Thyroid gland (tissue), 4 donors: ENCODE measurements at regions not wholly inside any gene's neighbourhood (a gene's known extent, or its start where the extent isn't known, plus 50 kb on each side); places are given as distances from the start of the nearest gene placed in this dataset.

ENCODE experiments used
- DNase-seq, 2 donors: peaks; one replicate each; pipeline ENCODE4 v3.0.0-alpha.2; 2019
- H3K27ac ChIP-seq, 3 donors: fragments of 200-600 bp; sonication (generic); 1 replicate in 2 of 3; 2 replicates in 1 of 3; pipeline ENCODE4 v1.5.1; 2016 to 2019; ENCODE audit warnings: mild to moderate bottlenecking in 1 of 3, moderate library complexity in 1 of 3
- H3K27me3 ChIP-seq: fragments of 200-600 bp; sonication (generic); one replicate; pipeline ENCODE4 v1.5.1; 2019
- H3K36me3 ChIP-seq, 2 donors: fragments of 200-600 bp; sonication (generic); one replicate each; pipeline ENCODE4 v1.5.1; 2016 to 2019
- H3K4me1 ChIP-seq, 2 donors: fragments of 200-600 bp; sonication (generic); one replicate each; pipeline ENCODE4 v1.5.1; 2017 to 2019
- H3K4me3 ChIP-seq, 3 donors: fragments of 200-600 bp; sonication (generic); replicated peaks in 1 of 3; 1 replicate in 2 of 3; 2 replicates in 1 of 3; pipeline ENCODE4 v1.5.1; 2016; ENCODE audit warnings: mild to moderate bottlenecking in 1 of 3
- H3K9me3 ChIP-seq: fragments of 200-600 bp; sonication (generic); one replicate; pipeline ENCODE4 v1.5.1; 2017
- POLR2A ChIP-seq, 2 donors: fragments of 450-650 bp; IDR thresholded peaks; one replicate each; pipeline ENCODE4 v1.6.1; 2017; ENCODE audit warnings: antibody characterized with exemption in 2 of 2, mild to moderate bottlenecking in 2 of 2, moderate library complexity in 1 of 2
- WGBS, 2 donors: methylation state at CpG; one replicate each; pipeline ENCODE4 v1.1.5; 2017; 5-methylcytosine and 5-hydroxymethylcytosine counted together
- intact Hi-C: fragments of 100-400 bp; cut with DNase I; formaldehyde crosslinking; loops from one replicate; pipeline ENCODE4 v1.15.1; 2023
- TF ChIP-seq, protein P1 (sequence below), 6 experiments: fragments of 200-600 bp in 3 of 6; fragments of 450-650 bp in 3 of 6; sonication (generic) in 3 of 6; IDR thresholded peaks; one replicate each; pipeline ENCODE4 v1.5.1; 2016 to 2019; ENCODE audit warnings: antibody characterized with exemption in 6 of 6, mild to moderate bottlenecking in 2 of 6, inconsistent platforms in 1 of 6, moderate library complexity in 1 of 6

DNA sequence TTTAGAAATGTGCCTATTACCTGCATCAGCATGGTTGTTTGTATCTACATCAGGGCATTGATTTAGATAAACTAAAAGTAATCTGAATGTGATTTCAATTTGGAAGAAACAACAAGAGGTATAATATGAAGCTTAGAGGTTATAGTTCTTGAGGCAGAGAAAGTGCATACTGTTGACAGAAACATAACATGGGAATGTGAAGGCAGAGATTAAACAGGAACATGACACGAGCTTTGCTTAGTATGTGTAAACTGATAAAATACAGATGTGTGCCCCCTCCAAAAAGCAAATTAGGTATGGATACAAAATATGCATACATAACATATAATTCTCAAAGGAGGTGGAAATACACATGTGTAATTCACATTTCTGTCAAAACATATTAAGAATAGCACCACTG lies 1180.2 kb upstream of the ADGRL3 start:
- H3K9me3 ChIP-seq = no peaks in the 10 kb centered on the region
- no peak overlapping the region for H3K27ac ChIP-seq
- no peaks in the 10 kb centered on the region for H3K27me3 ChIP-seq
- intact Hi-C loops = no loop called here
- H3K4me3 ChIP-seq = no peak overlapping the region
- WGBS, 2 donors = 63 to 75% methylated on average over 1 of the region's 1 CpG
- no peak for TF ChIP-seq POLR2A (IDR thresholded peaks at IDR 0.05)
- TF ChIP-seq, protein P1, sequence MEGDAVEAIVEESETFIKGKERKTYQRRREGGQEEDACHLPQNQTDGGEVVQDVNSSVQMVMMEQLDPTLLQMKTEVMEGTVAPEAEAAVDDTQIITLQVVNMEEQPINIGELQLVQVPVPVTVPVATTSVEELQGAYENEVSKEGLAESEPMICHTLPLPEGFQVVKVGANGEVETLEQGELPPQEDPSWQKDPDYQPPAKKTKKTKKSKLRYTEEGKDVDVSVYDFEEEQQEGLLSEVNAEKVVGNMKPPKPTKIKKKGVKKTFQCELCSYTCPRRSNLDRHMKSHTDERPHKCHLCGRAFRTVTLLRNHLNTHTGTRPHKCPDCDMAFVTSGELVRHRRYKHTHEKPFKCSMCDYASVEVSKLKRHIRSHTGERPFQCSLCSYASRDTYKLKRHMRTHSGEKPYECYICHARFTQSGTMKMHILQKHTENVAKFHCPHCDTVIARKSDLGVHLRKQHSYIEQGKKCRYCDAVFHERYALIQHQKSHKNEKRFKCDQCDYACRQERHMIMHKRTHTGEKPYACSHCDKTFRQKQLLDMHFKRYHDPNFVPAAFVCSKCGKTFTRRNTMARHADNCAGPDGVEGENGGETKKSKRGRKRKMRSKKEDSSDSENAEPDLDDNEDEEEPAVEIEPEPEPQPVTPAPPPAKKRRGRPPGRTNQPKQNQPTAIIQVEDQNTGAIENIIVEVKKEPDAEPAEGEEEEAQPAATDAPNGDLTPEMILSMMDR (IDR thresholded peaks at IDR 0.05) = no peak
- H3K36me3 ChIP-seq = no peaks in the 10 kb centered on the region
- DNase-seq = no peak
- H3K4me1 ChIP-seq = no peaks in the 10 kb centered on the region

- no peaks in the 10 kb centered on the region for H3K9me3 ChIP-seq
- no peak overlapping the region for H3K27ac ChIP-seq
- intact Hi-C loops = no loop called here
- WGBS, 2 donors = 28 to 31% methylated on average over 4 of the region's 4 CpGs
- no peaks in the 10 kb centered on the region for H3K27me3 ChIP-seq
- no peak for DNase-seq
- TF ChIP-seq, protein P1 (IDR thresholded peaks at IDR 0.05) = no peak
- no peak for TF ChIP-seq POLR2A (IDR thresholded peaks at IDR 0.05)
- no peak overlapping the region for H3K4me3 ChIP-seq
- H3K4me1 ChIP-seq = no peaks in the 10 kb centered on the region
- H3K36me3 ChIP-seq = no peaks in the 10 kb centered on the region
Observed at GRCh38 chr4:60020389-60020788, 1179.7 kb upstream of the ADGRL3 start.

DNA sequence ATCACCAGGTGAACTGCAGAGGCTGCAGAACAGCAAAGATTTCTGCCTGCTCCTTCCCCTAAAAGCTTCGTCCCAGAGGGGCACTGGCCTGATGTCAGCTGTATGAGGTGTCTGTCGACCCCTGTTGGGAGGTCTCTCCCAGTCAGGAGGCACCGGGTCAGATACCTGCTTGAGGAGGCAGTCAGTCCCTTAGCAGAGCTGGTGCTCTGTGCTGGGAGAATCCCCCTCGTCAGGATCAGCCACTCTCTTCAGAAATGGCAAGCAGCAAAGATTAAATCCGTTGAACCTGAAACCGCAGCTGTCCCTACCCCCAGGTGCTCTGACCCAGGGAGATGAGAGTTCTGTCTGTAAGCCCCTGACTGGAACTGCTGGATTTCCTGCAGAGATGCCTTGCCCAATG lies 1166.3 kb upstream of the ADGRL3 start:
- Histone ChIP-seq H3K36me3 (no peaks in the 10 kb centered on the region), H3K4me3 (no peak overlapping the region), H3K9me3 (no peaks in the 10 kb centered on the region), H3K27ac (no peak overlapping the region), H3K4me1 (no peaks in the 10 kb centered on the region), H3K27me3 (no peaks in the 10 kb centered on the region)
- WGBS, 2 donors = 54 to 67% methylated on average over 6 of the region's 6 CpGs
- intact Hi-C loops = no loop called here
- TF ChIP-seq POLR2A (IDR thresholded peaks at IDR 0.05) = no peak
- TF ChIP-seq, protein P1 (IDR thresholded peaks at IDR 0.05) = no peak
- no peak for DNase-seq

- Histone ChIP-seq H3K36me3 (no peaks in the 10 kb centered on the region), H3K27ac (no peak overlapping the region), H3K9me3 (no peaks in the 10 kb centered on the region), H3K4me3 (no peak overlapping the region), H3K4me1 (no peaks in the 10 kb centered on the region), H3K27me3 (no peaks in the 10 kb centered on the region)
- intact Hi-C loops = no loop called here
- no peak for TF ChIP-seq POLR2A (IDR thresholded peaks at IDR 0.05)
- TF ChIP-seq, protein P1 (IDR thresholded peaks at IDR 0.05) = no peak
- DNase-seq = no peak
- 21 to 25% methylated on average over 6 of the region's 6 CpGs for WGBS, 2 donors
Observed at GRCh38 chr4:60034361-60034760, 1165.8 kb upstream of the ADGRL3 start.

DNA sequence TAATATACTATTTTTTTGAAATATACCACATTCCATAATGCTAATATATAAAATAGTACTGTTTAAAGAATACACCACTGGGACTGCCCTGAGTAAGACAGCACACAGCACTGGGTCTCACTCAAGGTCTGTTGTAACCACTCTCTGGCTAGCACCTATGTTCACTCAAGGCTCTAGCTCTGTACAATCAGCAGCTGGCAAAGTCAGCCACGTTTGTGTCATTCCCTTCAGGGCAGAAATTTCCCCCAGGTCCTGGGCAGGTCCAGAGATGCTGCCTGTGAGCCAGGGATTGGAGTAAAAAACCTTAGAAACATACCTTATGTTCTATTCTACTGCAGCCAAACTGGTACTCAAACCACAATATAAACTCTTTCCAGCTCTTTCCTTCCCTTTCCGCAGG lies 1160.2 kb upstream of the ADGRL3 start:
- H3K9me3 ChIP-seq = no peaks in the 10 kb centered on the region
- 61 to 67% methylated on average over 2 of the region's 2 CpGs for WGBS, 2 donors
- H3K36me3 ChIP-seq = no peaks in the 10 kb centered on the region
- no peaks in the 10 kb centered on the region for H3K4me1 ChIP-seq
- DNase-seq = no peak
- no peak overlapping the region for H3K4me3 ChIP-seq
- H3K27ac ChIP-seq = no peak overlapping the region
- intact Hi-C loops = no loop called here
- TF ChIP-seq, protein P1 (IDR thresholded peaks at IDR 0.05) = no peak
- no peak for TF ChIP-seq POLR2A (IDR thresholded peaks at IDR 0.05)
- H3K27me3 ChIP-seq = no peaks in the 10 kb centered on the region
